ENCODE measurements at regions not wholly inside any gene's neighbourhood (a gene's known extent, or its start where the extent isn't known, plus 50 kb on each side); places are given as distances from the start of the nearest gene placed in this dataset.

GRCh38 chr16:85323961-85324253 lies 211.6 kb upstream of the CIBAR2 start:
- TF ChIP-seq HDAC2 (CRISPR knock-in tag; IDR thresholded peaks at IDR 0.05) (no peak), POLR2A (IDR thresholded peaks at IDR 0.05; ENCODE audit: insufficient read depth in 1 of 2, low read depth in 2 of 2, low read length in 2 of 2) (no peak), CBX5 (CRISPR knock-in tag; IDR thresholded peaks at IDR 0.05; ENCODE audit: borderline replicate concordance) (no peak), YY1 (IDR thresholded peaks at IDR 0.05; ENCODE audit: insufficient read depth, insufficient replicate concordance, low read depth, low read length) (no peak), MTF1 (CRISPR knock-in tag; IDR thresholded peaks at IDR 0.05) (no peak), CTCF (CRISPR knock-in tag; IDR thresholded peaks at IDR 0.05) (no peak), ZBTB26 (CRISPR knock-in tag; IDR thresholded peaks at IDR 0.05; ENCODE audit: borderline replicate concordance) (no peak), KLF13 (CRISPR knock-in tag; IDR thresholded peaks at IDR 0.05) (no peak)
